ENCODE measurements at regions not wholly inside any gene's neighbourhood (a gene's known extent, or its start where the extent isn't known, plus 50 kb on each side); places are given as distances from the start of the nearest gene placed in this dataset.

DNA sequence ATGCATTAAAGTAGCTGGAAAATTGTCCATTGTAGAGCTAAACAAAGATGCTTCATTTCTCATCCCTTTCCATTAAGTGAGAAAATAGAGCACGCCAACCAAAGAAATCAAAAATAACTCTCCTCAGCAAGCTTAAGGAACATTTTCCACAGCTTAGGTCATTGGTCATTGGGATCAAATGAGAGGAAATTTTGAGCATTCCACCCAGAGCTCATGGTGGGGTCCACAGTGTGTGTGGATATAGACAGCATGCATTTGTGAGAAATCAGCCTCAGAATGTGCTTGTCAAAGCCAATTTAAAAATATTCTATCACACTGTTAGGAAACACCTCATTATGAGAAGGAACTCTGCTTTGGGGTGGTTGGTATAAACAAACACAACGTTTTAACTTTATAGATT lies 97.2 kb downstream of the HDGFL1 start:
- TF ChIP-seq POLR2A (IDR thresholded peaks at IDR 0.05) = no peak
- TF ChIP-seq, protein P1, sequence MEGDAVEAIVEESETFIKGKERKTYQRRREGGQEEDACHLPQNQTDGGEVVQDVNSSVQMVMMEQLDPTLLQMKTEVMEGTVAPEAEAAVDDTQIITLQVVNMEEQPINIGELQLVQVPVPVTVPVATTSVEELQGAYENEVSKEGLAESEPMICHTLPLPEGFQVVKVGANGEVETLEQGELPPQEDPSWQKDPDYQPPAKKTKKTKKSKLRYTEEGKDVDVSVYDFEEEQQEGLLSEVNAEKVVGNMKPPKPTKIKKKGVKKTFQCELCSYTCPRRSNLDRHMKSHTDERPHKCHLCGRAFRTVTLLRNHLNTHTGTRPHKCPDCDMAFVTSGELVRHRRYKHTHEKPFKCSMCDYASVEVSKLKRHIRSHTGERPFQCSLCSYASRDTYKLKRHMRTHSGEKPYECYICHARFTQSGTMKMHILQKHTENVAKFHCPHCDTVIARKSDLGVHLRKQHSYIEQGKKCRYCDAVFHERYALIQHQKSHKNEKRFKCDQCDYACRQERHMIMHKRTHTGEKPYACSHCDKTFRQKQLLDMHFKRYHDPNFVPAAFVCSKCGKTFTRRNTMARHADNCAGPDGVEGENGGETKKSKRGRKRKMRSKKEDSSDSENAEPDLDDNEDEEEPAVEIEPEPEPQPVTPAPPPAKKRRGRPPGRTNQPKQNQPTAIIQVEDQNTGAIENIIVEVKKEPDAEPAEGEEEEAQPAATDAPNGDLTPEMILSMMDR (IDR thresholded peaks at IDR 0.05) = no peak

Measured in right lobe of liver (tissue), 4 donors.